ENCODE measurements at regions not wholly inside any gene's neighbourhood (a gene's known extent, or its start where the extent isn't known, plus 50 kb on each side); places are given as distances from the start of the nearest gene placed in this dataset.

DNA sequence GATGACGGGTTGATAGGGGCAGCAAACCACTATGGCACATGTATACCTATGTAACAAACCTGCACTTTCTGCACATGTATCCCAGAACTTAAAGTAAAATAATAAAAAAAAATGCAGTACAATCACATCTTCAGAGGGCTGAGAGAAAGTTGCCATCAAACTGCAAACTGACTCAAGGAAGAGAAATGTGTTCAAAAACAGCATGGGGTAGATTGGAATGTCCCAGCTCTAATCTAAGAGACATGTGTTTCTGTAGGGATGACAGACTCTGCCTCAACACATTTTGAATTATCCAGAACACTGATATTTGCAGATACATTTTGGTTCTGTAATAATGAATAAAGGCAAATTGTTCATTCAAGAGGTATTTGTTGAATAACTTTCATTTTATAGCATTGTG, 171.2 kb upstream of the RUNX1 start:
- ChIA-PET POLR2A (no interaction called here), CTCF (ENCODE audit: low intra/inter-chr PET ratio, low total read pairs) (no interaction called here)
- Histone ChIP-seq H3K4me1 (ENCODE audit: insufficient read depth, low read length) (no peaks in the 10 kb centered on the region), H3K9me3 (ENCODE audit: low read length) (no peaks in the 10 kb centered on the region), H3K27me3 (ENCODE audit: control insufficient read depth in 1 of 2, insufficient read depth in 2 of 2, low read length in 2 of 2) (no peaks in the 10 kb centered on the region; a peak in 1 of 5 replicates), H2AFZ (ENCODE audit: low read length) (no peak overlapping the region), H3K9ac (ENCODE audit: insufficient read depth, low read depth, low read length) (no peak overlapping the region), H3K36me3 (replicated peaks in 1 of 2; ENCODE audit: control insufficient read depth in 1 of 2, insufficient read depth in 2 of 2, low read length in 2 of 2) (no peaks in the 10 kb centered on the region), H3K79me2 (ENCODE audit: insufficient read depth, low read length) (no peaks in the 10 kb centered on the region), H4K20me1 (ENCODE audit: insufficient read depth, low read length) (no peaks in the 10 kb centered on the region), H3K27ac (ENCODE audit: extremely low read length, insufficient read depth, low read length) (no peak overlapping the region), H3K4me3 (replicated peaks in 1 of 3; ENCODE audit: insufficient read depth in 1 of 3, low read depth in 2 of 3, low read length in 3 of 3) (no peak overlapping the region), H3K4me2 (ENCODE audit: low read depth, low read length) (no peak overlapping the region)
- DNase-seq (ENCODE audit: low spot score) (no peak), ATAC-seq (no peak), FAIRE-seq (no peak)
- in situ Hi-C loops (cut with HindIII; ENCODE audit: extremely low pct_ligation_motif_present, low pct_unique_long_range_greater_than_20kb) (no loop called here), intact Hi-C loops (cut with micrococcal nuclease; ENCODE audit: unreplicated experiment) (no loop called here)
- BruUV-seq (replicated peaks) = no TSS peak
- 71% methylated on average over 1 of the region's 1 CpG for WGBS (ENCODE audit: low lambda C conversion rate)
- TF ChIP-seq, protein P1, sequence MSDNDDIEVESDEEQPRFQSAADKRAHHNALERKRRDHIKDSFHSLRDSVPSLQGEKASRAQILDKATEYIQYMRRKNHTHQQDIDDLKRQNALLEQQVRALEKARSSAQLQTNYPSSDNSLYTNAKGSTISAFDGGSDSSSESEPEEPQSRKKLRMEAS (IDR thresholded peaks at IDR 0.05) = no peak
- TF ChIP-seq ZMYM4 (CRISPR knock-in tag; IDR thresholded peaks at IDR 0.05) = no peak
- TF ChIP-seq BORCS8-MEF2B (CRISPR knock-in tag; IDR thresholded peaks at IDR 0.05) = no peak
- TF ChIP-seq, protein P2, sequence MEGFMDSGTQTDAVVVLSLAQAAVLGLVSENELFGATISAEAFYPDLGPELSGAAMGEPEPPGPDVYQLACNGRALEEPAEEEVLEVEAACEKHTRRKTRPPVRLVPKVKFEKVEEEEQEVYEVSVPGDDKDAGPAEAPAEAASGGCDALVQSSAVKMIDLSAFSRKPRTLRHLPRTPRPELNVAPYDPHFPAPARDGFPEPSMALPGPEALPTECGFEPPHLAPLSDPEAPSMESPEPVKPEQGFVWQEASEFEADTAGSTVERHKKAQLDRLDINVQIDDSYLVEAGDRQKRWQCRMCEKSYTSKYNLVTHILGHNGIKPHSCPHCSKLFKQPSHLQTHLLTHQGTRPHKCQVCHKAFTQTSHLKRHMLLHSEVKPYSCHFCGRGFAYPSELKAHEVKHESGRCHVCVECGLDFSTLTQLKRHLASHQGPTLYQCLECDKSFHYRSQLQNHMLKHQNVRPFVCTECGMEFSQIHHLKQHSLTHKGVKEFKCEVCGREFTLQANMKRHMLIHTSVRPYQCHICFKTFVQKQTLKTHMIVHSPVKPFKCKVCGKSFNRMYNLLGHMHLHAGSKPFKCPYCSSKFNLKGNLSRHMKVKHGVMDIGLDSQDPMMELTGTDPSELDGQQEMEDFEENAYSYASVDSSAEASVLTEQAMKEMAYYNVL (CRISPR knock-in tag; IDR thresholded peaks at IDR 0.05; ENCODE audit: borderline replicate concordance) = no peak
- no peak for TF ChIP-seq NCOR1 (IDR thresholded peaks at IDR 0.05; ENCODE audit: borderline replicate concordance, low read length)
- no peak for TF ChIP-seq NFKBIZ (CRISPR knock-in tag; IDR thresholded peaks at IDR 0.05)
- TF ChIP-seq, protein P3, sequence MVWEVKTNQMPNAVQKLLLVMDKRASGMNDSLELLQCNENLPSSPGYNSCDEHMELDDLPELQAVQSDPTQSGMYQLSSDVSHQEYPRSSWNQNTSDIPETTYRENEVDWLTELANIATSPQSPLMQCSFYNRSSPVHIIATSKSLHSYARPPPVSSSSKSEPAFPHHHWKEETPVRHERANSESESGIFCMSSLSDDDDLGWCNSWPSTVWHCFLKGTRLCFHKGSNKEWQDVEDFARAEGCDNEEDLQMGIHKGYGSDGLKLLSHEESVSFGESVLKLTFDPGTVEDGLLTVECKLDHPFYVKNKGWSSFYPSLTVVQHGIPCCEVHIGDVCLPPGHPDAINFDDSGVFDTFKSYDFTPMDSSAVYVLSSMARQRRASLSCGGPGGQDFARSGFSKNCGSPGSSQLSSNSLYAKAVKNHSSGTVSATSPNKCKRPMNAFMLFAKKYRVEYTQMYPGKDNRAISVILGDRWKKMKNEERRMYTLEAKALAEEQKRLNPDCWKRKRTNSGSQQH (CRISPR knock-in tag; IDR thresholded peaks at IDR 0.05; ENCODE audit: low read depth) = no peak
- TF ChIP-seq SOX6 (IDR thresholded peaks at IDR 0.05) = no peak
- TF ChIP-seq SOX6 (CRISPR knock-in tag; IDR thresholded peaks at IDR 0.05) = no peak
- TF ChIP-seq ZNF232 (CRISPR knock-in tag; IDR thresholded peaks at IDR 0.05; ENCODE audit: borderline replicate concordance) = no peak
- TF ChIP-seq TEAD3 (CRISPR knock-in tag; optimal IDR thresholded peaks at IDR 0.05; ENCODE audit: borderline replicate concordance) = no peak
- TF ChIP-seq ZMYM2 (CRISPR knock-in tag; IDR thresholded peaks at IDR 0.05) = no peak
- no peak for TF ChIP-seq ZNF460 (CRISPR knock-in tag; IDR thresholded peaks at IDR 0.05; ENCODE audit: borderline replicate concordance)
- TF ChIP-seq PPARG (CRISPR knock-in tag; conservative IDR thresholded peaks at IDR 0.05) = no peak
- TF ChIP-seq, protein P4, sequence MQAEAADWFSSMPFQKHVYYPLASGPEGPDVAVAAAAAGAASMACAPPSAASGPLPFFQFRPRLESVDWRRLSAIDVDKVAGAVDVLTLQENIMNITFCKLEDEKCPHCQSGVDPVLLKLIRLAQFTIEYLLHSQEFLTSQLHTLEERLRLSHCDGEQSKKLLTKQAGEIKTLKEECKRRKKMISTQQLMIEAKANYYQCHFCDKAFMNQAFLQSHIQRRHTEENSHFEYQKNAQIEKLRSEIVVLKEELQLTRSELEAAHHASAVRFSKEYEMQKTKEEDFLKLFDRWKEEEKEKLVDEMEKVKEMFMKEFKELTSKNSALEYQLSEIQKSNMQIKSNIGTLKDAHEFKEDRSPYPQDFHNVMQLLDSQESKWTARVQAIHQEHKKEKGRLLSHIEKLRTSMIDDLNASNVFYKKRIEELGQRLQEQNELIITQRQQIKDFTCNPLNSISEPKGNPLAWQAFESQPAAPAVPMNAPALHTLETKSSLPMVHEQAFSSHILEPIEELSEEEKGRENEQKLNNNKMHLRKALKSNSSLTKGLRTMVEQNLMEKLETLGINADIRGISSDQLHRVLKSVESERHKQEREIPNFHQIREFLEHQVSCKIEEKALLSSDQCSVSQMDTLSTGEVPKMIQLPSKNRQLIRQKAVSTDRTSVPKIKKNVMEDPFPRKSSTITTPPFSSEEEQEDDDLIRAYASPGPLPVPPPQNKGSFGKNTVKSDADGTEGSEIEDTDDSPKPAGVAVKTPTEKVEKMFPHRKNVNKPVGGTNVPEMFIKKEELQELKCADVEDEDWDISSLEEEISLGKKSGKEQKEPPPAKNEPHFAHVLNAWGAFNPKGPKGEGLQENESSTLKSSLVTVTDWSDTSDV (CRISPR knock-in tag; IDR thresholded peaks at IDR 0.05) = no peak
- no peak for TF ChIP-seq ZNF670 (CRISPR knock-in tag; IDR thresholded peaks at IDR 0.05; ENCODE audit: borderline replicate concordance)
- TF ChIP-seq, protein P5, sequence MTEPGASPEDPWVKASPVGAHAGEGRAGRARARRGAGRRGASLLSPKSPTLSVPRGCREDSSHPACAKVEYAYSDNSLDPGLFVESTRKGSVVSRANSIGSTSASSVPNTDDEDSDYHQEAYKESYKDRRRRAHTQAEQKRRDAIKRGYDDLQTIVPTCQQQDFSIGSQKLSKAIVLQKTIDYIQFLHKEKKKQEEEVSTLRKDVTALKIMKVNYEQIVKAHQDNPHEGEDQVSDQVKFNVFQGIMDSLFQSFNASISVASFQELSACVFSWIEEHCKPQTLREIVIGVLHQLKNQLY (CRISPR knock-in tag; IDR thresholded peaks at IDR 0.05) = no peak
- TF ChIP-seq POGZ (CRISPR knock-in tag; IDR thresholded peaks at IDR 0.05) = no peak
- no peak for TF ChIP-seq ZFP62 (CRISPR knock-in tag; IDR thresholded peaks at IDR 0.05)
- TF ChIP-seq ETV5 (CRISPR knock-in tag; IDR thresholded peaks at IDR 0.05; ENCODE audit: borderline replicate concordance) = no peak

Measured in HepG2 (cell line).